Endothelial cell of umbilical vein (primary cell): ENCODE measurements at regions not wholly inside any gene's neighbourhood (a gene's known extent, or its start where the extent isn't known, plus 50 kb on each side); places are given as distances from the start of the nearest gene placed in this dataset.

Source experiments
- BruUV-seq: library from RNA; stranded (reverse); fragments of 400-500 nt; replicated peaks from 2 replicates; lab custom pipeline; 2021; lab: Mats Ljungman, UMichigan
- CTCF ChIA-PET: fragments of 300-600, 350-600 bp; sonication (Branson Sonifier 250); formaldehyde crosslinking; loops from one replicate; lab custom pipeline; 2021; ENCODE audit warnings: antibody characterized with exemption, inconsistent platforms; lab: Charles Lee
- POLR2A ChIA-PET: fragments of 300-600, 350-600 bp; sonication (Branson Sonifier 250); formaldehyde crosslinking; loops from one replicate; lab custom pipeline; 2021; ENCODE audit warnings: antibody characterized with exemption, inconsistent platforms; lab: Charles Lee
- DNase-seq: peaks from one replicate; pipeline ENCODE4 v3.0.0-alpha.2; 2011; ENCODE audit warnings: low read depth, low spot score
- FAIRE-seq: peaks from 2 replicates; lab custom pipeline; 2011; peaks lifted over from hg19 to GRCh38; lab: Jason Lieb, UNC
- H2AFZ ChIP-seq: 2 replicates; pipeline ENCODE4 v1.6.0; 2012; ENCODE audit warnings: low read depth, low read length, control low read depth, inconsistent platforms
- H3K27ac ChIP-seq: 2 replicates; pipeline ENCODE4 v1.5.1; 2011; ENCODE audit warnings: low read depth, mild to moderate bottlenecking, control low read depth, low read length, moderate library complexity; ENCODE audit not compliant: insufficient read depth
- H3K27me3 ChIP-seq, 2 experiments: 2 replicates each; pipeline versions ENCODE4 v1.6.0 to v1.6.1; 2011; ENCODE audit warnings: low read length in 2 of 2, mixed read lengths in 1 of 2; ENCODE audit not compliant: control insufficient read depth in 2 of 2, insufficient read depth in 2 of 2
- H3K36me3 ChIP-seq, 2 experiments: 2 replicates in 1 of 2; 3 replicates in 1 of 2; pipeline ENCODE4 v1.5.1; 2011; ENCODE audit warnings: low read length in 2 of 2, mild to moderate bottlenecking in 1 of 2, moderate library complexity in 1 of 2; ENCODE audit not compliant: control insufficient read depth in 2 of 2, insufficient read depth in 2 of 2; ENCODE audit errors: extremely low read depth in 1 of 2
- H3K4me1 ChIP-seq: 3 replicates; pipeline ENCODE4 v1.5.1; 2011; ENCODE audit warnings: mild to moderate bottlenecking, low read length; ENCODE audit not compliant: control insufficient read depth, insufficient read depth; ENCODE audit errors: extremely low read depth
- H3K4me2 ChIP-seq: 2 replicates; pipeline ENCODE4 v1.6.1; 2011; ENCODE audit warnings: low read length, control low read depth, mixed read lengths; ENCODE audit not compliant: insufficient read depth
- H3K4me3 ChIP-seq, 3 experiments: fragments of 200-600 bp in 1 of 3; sonication (generic), shearing (Covaris generic) in 1 of 3; replicated peaks in 1 of 3; 2 replicates each; pipeline ENCODE4 v1.5.1; 2011 to 2016; ENCODE audit warnings: control low read depth in 3 of 3, low read length in 3 of 3, mild to moderate bottlenecking in 2 of 3, inconsistent platforms in 1 of 3, low read depth in 1 of 3, moderate library complexity in 1 of 3; ENCODE audit not compliant: insufficient read depth in 1 of 3
- H3K79me2 ChIP-seq: 2 replicates; pipeline ENCODE4 v1.6.0; 2012; ENCODE audit warnings: low read length, inconsistent platforms; ENCODE audit not compliant: control insufficient read depth, insufficient read depth
- H3K9ac ChIP-seq: replicated peaks from 2 replicates; pipeline ENCODE3; 2011; ENCODE audit warnings: low read length, control low read depth; ENCODE audit not compliant: insufficient read depth; ENCODE audit errors: extremely low read depth
- H3K9me1 ChIP-seq: replicated peaks from 3 replicates; pipeline ENCODE4 v1.6.0; 2011; ENCODE audit warnings: mild to moderate bottlenecking, low read length; ENCODE audit not compliant: control insufficient read depth, insufficient read depth; ENCODE audit errors: extremely low read depth
- H3K9me3 ChIP-seq: replicated peaks from 2 replicates; pipeline ENCODE4 v1.5.1; 2012; ENCODE audit warnings: low read length, inconsistent platforms; ENCODE audit not compliant: control insufficient read depth, insufficient read depth
- H4K20me1 ChIP-seq: replicated peaks from 2 replicates; pipeline ENCODE3; 2011; ENCODE audit warnings: mild to moderate bottlenecking, low read length; ENCODE audit not compliant: control insufficient read depth, insufficient read depth; ENCODE audit errors: extremely low read depth
- CTCF ChIP-seq, 2 donors: IDR thresholded peaks; 1 replicate in 1 of 2; 2 replicates in 1 of 2; pipeline ENCODE4 v1.5.1; 2011; ENCODE audit warnings: low read length in 2 of 2, mild to moderate bottlenecking in 2 of 2, moderate library complexity in 2 of 2, control low read depth in 1 of 2, inconsistent platforms in 1 of 2, low read depth in 1 of 2; ENCODE audit not compliant: insufficient read depth in 1 of 2; ENCODE audit errors: extremely low read depth in 1 of 2
- EZH2 ChIP-seq: IDR thresholded peaks from 2 replicates; pipeline ENCODE4 v1.6.1; 2012; ENCODE audit warnings: borderline replicate concordance, low read depth, mild to moderate bottlenecking, moderate library complexity, low read length, inconsistent platforms; ENCODE audit not compliant: severe bottlenecking
- FOS ChIP-seq: IDR thresholded peaks from 2 replicates; pipeline ENCODE4 v1.6.1; 2011; ENCODE audit warnings: mild to moderate bottlenecking, low read length, moderate library complexity, borderline replicate concordance; ENCODE audit not compliant: insufficient read depth
- GATA2 ChIP-seq: IDR thresholded peaks from 2 replicates; pipeline ENCODE4 v1.7.0; 2011; ENCODE audit warnings: low read depth, mild to moderate bottlenecking, moderate library complexity, mixed read lengths, low read length; ENCODE audit not compliant: insufficient read length, insufficient read depth
- JUN ChIP-seq: IDR thresholded peaks from 2 replicates; pipeline ENCODE4 v1.6.1; 2011; ENCODE audit warnings: borderline replicate concordance, low read depth; ENCODE audit not compliant: insufficient read length, insufficient read depth
- MAX ChIP-seq: IDR thresholded peaks from 2 replicates; pipeline ENCODE4 v1.6.1; 2011; ENCODE audit not compliant: insufficient read depth, insufficient read length
- MYC ChIP-seq: IDR thresholded peaks from one replicate; pipeline ENCODE4 v1.6.1; 2011; ENCODE audit warnings: mild to moderate bottlenecking, low read depth, low read length
- POLR2A ChIP-seq: IDR thresholded peaks from 2 replicates; pipeline ENCODE4 v1.6.1; 2012; ENCODE audit warnings: low read depth, mild to moderate bottlenecking, control low read depth, low read length
- POLR2AphosphoS5 ChIP-seq: IDR thresholded peaks from 2 replicates; pipeline ENCODE4 v1.6.1; 2012; ENCODE audit warnings: low read depth, mild to moderate bottlenecking, control low read depth, low read length, moderate library complexity; ENCODE audit not compliant: insufficient read depth
- dilution Hi-C: fragments of 300-500 bp; cut with MboI; formaldehyde crosslinking; loops from one replicate; pipeline ENCODE4 v1.15.0; 2019; ENCODE audit warnings: low sequenced_read_pairs; ENCODE audit not compliant: extremely low pct_ligation_motif_present
- intact Hi-C: fragments of 100-400 bp; cut with micrococcal nuclease; formaldehyde crosslinking; loops from one replicate; pipeline ENCODE4 v1.10.0; 2022

- no peaks in the 10 kb centered on the region for H3K9me1 ChIP-seq
- no peaks in the 10 kb centered on the region for H3K27me3 ChIP-seq
- ChIA-PET CTCF (no interaction called here), POLR2A (no interaction called here)
- H3K4me2 ChIP-seq = no peak overlapping the region
- no peak overlapping the region for H2AFZ ChIP-seq
- no peak overlapping the region for H3K27ac ChIP-seq
- H4K20me1 ChIP-seq = no peaks in the 10 kb centered on the region
- FAIRE-seq = no peak
- no peaks in the 10 kb centered on the region for H3K9me3 ChIP-seq
- no peaks in the 10 kb centered on the region for H3K4me1 ChIP-seq
- no peaks in the 10 kb centered on the region for H3K79me2 ChIP-seq
- intact Hi-C loops = no loop called here
- no peaks in the 10 kb centered on the region for H3K36me3 ChIP-seq
- TF ChIP-seq EZH2 (no peak), MAX (no peak), MYC (no peak), GATA2 (no peak), POLR2AphosphoS5 (no peak), FOS (no peak), CTCF (IDR thresholded peaks at IDR 0.05; ENCODE audit: extremely low read depth in 1 of 2, insufficient read depth in 1 of 2, low read depth in 1 of 2, low read length in 2 of 2) (no peak), POLR2A (no peak), JUN (no peak)
- dilution Hi-C loops = no loop called here
- DNase-seq = no peak
- no TSS peak for BruUV-seq
- no peak overlapping the region for H3K4me3 ChIP-seq
- no peak overlapping the region for H3K9ac ChIP-seq
These were observed 60.8 kb upstream of the EPHA3 start for GRCh38 chr3:89046661-89047060.
